ENCODE measurements at regions not wholly inside any gene's neighbourhood (a gene's known extent, or its start where the extent isn't known, plus 50 kb on each side); places are given as distances from the start of the nearest gene placed in this dataset.
A peak's percentile ranks its signal among the peaks of the same experiment; 100 is the strongest.

- DNase-seq, result no peak
- no peaks in the 10 kb centered on the region for H3K9me3 ChIP-seq
- WGBS, 4 donors, result 85 to 90% (median 86%) methylated on average over 18 of the region's 18 CpGs
- H3K36me3 ChIP-seq, result no peaks in the 10 kb centered on the region
- no peaks in the 10 kb centered on the region for H3K4me1 ChIP-seq
- H3K4me3 ChIP-seq, result no peak overlapping the region
- intact Hi-C loops (cut with DNase I), result no loop called here
- ATAC-seq, result peak in 1 of 4 donors; percentile 61
- no peak overlapping the region for H3K27ac ChIP-seq
- peaks cover 0 to 2% (median 0%) of the 10 kb centered on the region in 9 donors for H3K27me3 ChIP-seq
- no peak for TF ChIP-seq POLR2A (IDR thresholded peaks at IDR 0.05)
- TF ChIP-seq CTCF (IDR thresholded peaks at IDR 0.05), result no peak
Observed at GRCh38 chr10:129140921-129141885, 325.8 kb upstream of the MGMT start.

GRCh38 chr10:129151281-129151680 is 315.8 kb upstream of the MGMT start:
- H3K4me3 ChIP-seq, result no peak overlapping the region
- intact Hi-C loops (cut with DNase I), result no loop called here
- H3K9me3 ChIP-seq, result peaks cover 0 to 11% (median 0%) of the 10 kb centered on the region in 12 donors
- 69 to 95% (median 74%) methylated on average over 1 of the region's 1 CpG for WGBS, 4 donors
- no peaks in the 10 kb centered on the region for H3K36me3 ChIP-seq
- TF ChIP-seq CTCF (IDR thresholded peaks at IDR 0.05) (no peak), POLR2A (IDR thresholded peaks at IDR 0.05) (no peak)
- H3K4me1 ChIP-seq, result no peaks in the 10 kb centered on the region
- no peak overlapping the region for H3K27ac ChIP-seq
- H3K27me3 ChIP-seq, result no peaks in the 10 kb centered on the region
- ATAC-seq (no peak), DNase-seq (no peak)

DNA sequence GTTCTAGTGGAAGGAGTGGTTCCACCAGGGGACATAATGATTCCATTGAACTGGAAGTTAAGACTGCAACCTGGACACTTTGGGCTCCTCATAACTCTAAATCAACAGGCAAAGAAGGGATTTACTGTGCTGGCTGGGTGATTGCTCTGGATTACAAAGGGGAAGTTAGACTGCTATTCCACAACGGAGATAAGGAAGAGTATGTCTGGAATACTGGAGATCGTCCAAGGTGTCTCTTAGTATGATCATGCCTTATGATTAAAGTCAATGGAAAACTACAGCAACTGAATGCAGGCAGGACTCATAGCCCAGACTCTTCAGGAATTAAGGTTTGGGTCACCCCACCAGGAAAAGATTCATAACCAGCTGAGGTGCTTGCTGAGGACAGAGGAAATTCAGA is 310.6 kb upstream of the MGMT start:
- intact Hi-C loops (cut with DNase I), result no loop called here
- no peak overlapping the region for H3K4me3 ChIP-seq
- H3K27me3 ChIP-seq, result no peaks in the 10 kb centered on the region
- DNase-seq, result no peak
- H3K4me1 ChIP-seq, result no peaks in the 10 kb centered on the region
- no peaks in the 10 kb centered on the region for H3K36me3 ChIP-seq
- peaks cover 0 to 16% (median 2%) of the 10 kb centered on the region in 12 donors for H3K9me3 ChIP-seq
- no peak for ATAC-seq
- no peak for TF ChIP-seq CTCF (IDR thresholded peaks at IDR 0.05)
- no peak for TF ChIP-seq POLR2A (IDR thresholded peaks at IDR 0.05)
- WGBS, 4 donors, result 17 to 35% (median 28%) methylated on average over 2 of the region's 2 CpGs
- H3K27ac ChIP-seq, result no peak overlapping the region

DNA sequence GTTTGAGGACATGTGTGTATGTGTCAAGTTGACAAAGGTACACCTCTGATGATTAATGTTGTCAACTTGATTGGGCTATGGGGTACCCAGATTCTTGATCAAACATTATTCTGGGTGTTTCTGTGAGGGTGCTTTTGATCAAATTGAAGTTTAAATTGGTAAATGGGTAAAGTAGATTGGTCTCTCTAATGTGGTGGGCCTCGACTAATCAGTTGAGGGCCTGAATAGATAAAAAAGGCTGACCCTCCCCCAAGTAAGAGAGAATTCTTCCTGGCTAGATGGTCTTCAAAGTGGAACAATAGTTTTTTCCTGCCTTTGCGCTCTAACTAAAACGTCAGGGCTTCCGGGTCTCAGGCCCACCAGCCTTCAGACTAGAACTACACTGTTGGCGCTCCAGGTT is 309.9 kb upstream of the MGMT start:
- no peak for TF ChIP-seq CTCF (IDR thresholded peaks at IDR 0.05)
- no peak for TF ChIP-seq POLR2A (IDR thresholded peaks at IDR 0.05)
- Histone ChIP-seq H3K4me3 (no peak overlapping the region), H3K36me3 (no peaks in the 10 kb centered on the region), H3K27ac (no peak overlapping the region), H3K4me1 (no peaks in the 10 kb centered on the region), H3K9me3 (peaks cover 0 to 17% (median 3%) of the 10 kb centered on the region in 12 donors), H3K27me3 (no peaks in the 10 kb centered on the region)
- 94 to 100% (median 96%) methylated on average over 5 of the region's 5 CpGs for WGBS, 4 donors
- intact Hi-C loops (cut with DNase I), result no loop called here
- DNase-seq (no peak), ATAC-seq (no peak)
